ENCODE measurements at regions not wholly inside any gene's neighbourhood (a gene's known extent, or its start where the extent isn't known, plus 50 kb on each side); places are given as distances from the start of the nearest gene placed in this dataset.
"Not testable (repeated sequence)": the region's sequence is repeated elsewhere in the genome, so short reads cannot be mapped to it uniquely, and the experiment has no call there.

- no peak for DNase-seq (ENCODE audit: low spot score)
Measured at GRCh38 chrX:125505207-125505606, 185.5 kb downstream of the TEX13C start.

GRCh38 chrX:125507119-125507518 is 187.4 kb downstream of the TEX13C start:
- peak; percentile 1 for DNase-seq (ENCODE audit: low spot score)

GRCh38 chrX:125520029-125520428 is 200.4 kb downstream of the TEX13C start:
- DNase-seq (ENCODE audit: low spot score) = no peak

GRCh38 chrX:125522752-125523151 is 203.1 kb downstream of the TEX13C start:
- DNase-seq (ENCODE audit: low spot score) = no peak

GRCh38 chrX:125532411-125533089 is 212.9 kb downstream of the TEX13C start:
- DNase-seq (ENCODE audit: low spot score) = no peak

GRCh38 chrX:125533352-125533751 is 213.7 kb downstream of the TEX13C start:
- no peak for DNase-seq (ENCODE audit: low spot score)

- no peak for DNase-seq (ENCODE audit: low spot score)
Measured at GRCh38 chrX:125544031-125544660, 224.5 kb downstream of the TEX13C start.

GRCh38 chrX:125544856-125545255 is 225.2 kb downstream of the TEX13C start:
- no peak for DNase-seq (ENCODE audit: low spot score)

GRCh38 chrX:125577479-125577878 is 257.8 kb downstream of the TEX13C start:
- no peak for DNase-seq (ENCODE audit: low spot score)

GRCh38 chrX:125604448-125604847 is 284.8 kb downstream of the TEX13C start:
- no peak for DNase-seq (ENCODE audit: low spot score)

GRCh38 chrX:125605145-125605544 is 285.5 kb downstream of the TEX13C start:
- DNase-seq (ENCODE audit: low spot score) = no peak

GRCh38 chrX:125614591-125615343 is 295.1 kb downstream of the TEX13C start:
- DNase-seq (ENCODE audit: low spot score) = not testable (repeated sequence)

GRCh38 chrX:125620715-125621587 is 301.3 kb downstream of the TEX13C start:
- no peak for DNase-seq (ENCODE audit: low spot score)

- no peak for DNase-seq (ENCODE audit: low spot score)
Measured at GRCh38 chrX:125621588-125621927, 301.9 kb downstream of the TEX13C start.

- no peak for DNase-seq (ENCODE audit: low spot score)
Measured at GRCh38 chrX:125622899-125623298, 303.2 kb downstream of the TEX13C start.

- DNase-seq (ENCODE audit: low spot score) = no peak
Measured at GRCh38 chrX:125627676-125628075, 308.0 kb downstream of the TEX13C start.

- DNase-seq (ENCODE audit: low spot score) = no peak
Measured at GRCh38 chrX:125628435-125628834, 308.8 kb downstream of the TEX13C start.

- DNase-seq (ENCODE audit: low spot score) = no peak
Measured at GRCh38 chrX:125641405-125641804, 321.7 kb downstream of the TEX13C start.

- DNase-seq (ENCODE audit: low spot score) = no peak
Measured at GRCh38 chrX:125646195-125646594, 326.5 kb downstream of the TEX13C start.

- no peak for DNase-seq (ENCODE audit: low spot score)
Measured at GRCh38 chrX:125651426-125651825, 331.8 kb downstream of the TEX13C start.

GRCh38 chrX:125654501-125654900 is 334.8 kb downstream of the TEX13C start:
- DNase-seq (ENCODE audit: low spot score) = no peak

- no peak for DNase-seq (ENCODE audit: low spot score)
Measured at GRCh38 chrX:125673758-125674157, 354.1 kb downstream of the TEX13C start.
